Thoracic aorta (tissue), 2 donors: ENCODE measurements at regions not wholly inside any gene's neighbourhood (a gene's known extent, or its start where the extent isn't known, plus 50 kb on each side); places are given as distances from the start of the nearest gene placed in this dataset.

Source experiments
- ATAC-seq: fragments of 150-250 bp; one replicate; pipeline ENCODE4 v1.8.0; 2017; ENCODE audit warnings: low read depth; ENCODE audit not compliant: insufficient number of reproducible peaks, low FRiP score
- DNase-seq: peaks from one replicate; pipeline ENCODE4 v3.0.0-alpha.2; 2020; ENCODE audit warnings: low spot score
- H3K27ac ChIP-seq, 2 donors: fragments of 200-600 bp; sonication (generic); 1 replicate in 1 of 2; 2 replicates in 1 of 2; pipeline ENCODE4 v1.5.1; 2016; ENCODE audit warnings: mild to moderate bottlenecking in 2 of 2, moderate library complexity in 2 of 2
- H3K27me3 ChIP-seq: fragments of 200-600 bp; sonication (generic); replicated peaks from 2 replicates; pipeline ENCODE4 v1.6.0; 2016; ENCODE audit warnings: mild to moderate bottlenecking; ENCODE audit not compliant: insufficient read depth
- H3K36me3 ChIP-seq: fragments of 200-600 bp; sonication (generic); one replicate; pipeline ENCODE4 v1.5.1; 2016
- H3K4me1 ChIP-seq, 2 donors: fragments of 200-600 bp; sonication (generic); 1 replicate in 1 of 2; 2 replicates in 1 of 2; pipeline versions ENCODE4 v1.5.1 to v1.6.0; 2016; ENCODE audit warnings: low read depth in 2 of 2, mild to moderate bottlenecking in 1 of 2; ENCODE audit not compliant: control insufficient read depth in 1 of 2
- H3K4me3 ChIP-seq: fragments of 200-600 bp; sonication (generic); 2 replicates; pipeline ENCODE4 v1.5.1; 2016; ENCODE audit warnings: mild to moderate bottlenecking
- H3K9me3 ChIP-seq: fragments of 200-600 bp; sonication (generic); 2 replicates; pipeline ENCODE4 v1.5.1; 2016
- TF ChIP-seq, protein P1 (sequence below): fragments of 200-600 bp; sonication (generic); IDR thresholded peaks from one replicate; pipeline ENCODE4 v1.5.1; 2019; ENCODE audit warnings: antibody characterized with exemption

DNA sequence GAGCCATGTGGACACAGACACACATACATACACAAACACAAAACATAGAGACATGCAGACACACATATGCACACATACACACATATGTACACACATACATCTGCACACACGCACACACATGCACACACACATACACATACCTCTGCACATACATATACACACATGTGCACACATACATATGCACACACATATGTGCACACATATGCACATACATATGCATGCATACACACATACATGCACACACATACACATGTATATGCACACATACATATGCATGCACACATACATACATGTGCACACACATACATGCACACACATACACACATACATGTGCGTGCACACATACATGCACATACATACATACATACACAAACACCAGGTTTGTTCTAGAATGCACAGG is 236.3 kb upstream of the FOXK1 start:
- H3K9me3 ChIP-seq, result no peaks in the 10 kb centered on the region
- ATAC-seq (no peak), DNase-seq (no peak)
- H3K27ac ChIP-seq, result no peak overlapping the region
- no peaks in the 10 kb centered on the region for H3K36me3 ChIP-seq
- TF ChIP-seq, protein P1, sequence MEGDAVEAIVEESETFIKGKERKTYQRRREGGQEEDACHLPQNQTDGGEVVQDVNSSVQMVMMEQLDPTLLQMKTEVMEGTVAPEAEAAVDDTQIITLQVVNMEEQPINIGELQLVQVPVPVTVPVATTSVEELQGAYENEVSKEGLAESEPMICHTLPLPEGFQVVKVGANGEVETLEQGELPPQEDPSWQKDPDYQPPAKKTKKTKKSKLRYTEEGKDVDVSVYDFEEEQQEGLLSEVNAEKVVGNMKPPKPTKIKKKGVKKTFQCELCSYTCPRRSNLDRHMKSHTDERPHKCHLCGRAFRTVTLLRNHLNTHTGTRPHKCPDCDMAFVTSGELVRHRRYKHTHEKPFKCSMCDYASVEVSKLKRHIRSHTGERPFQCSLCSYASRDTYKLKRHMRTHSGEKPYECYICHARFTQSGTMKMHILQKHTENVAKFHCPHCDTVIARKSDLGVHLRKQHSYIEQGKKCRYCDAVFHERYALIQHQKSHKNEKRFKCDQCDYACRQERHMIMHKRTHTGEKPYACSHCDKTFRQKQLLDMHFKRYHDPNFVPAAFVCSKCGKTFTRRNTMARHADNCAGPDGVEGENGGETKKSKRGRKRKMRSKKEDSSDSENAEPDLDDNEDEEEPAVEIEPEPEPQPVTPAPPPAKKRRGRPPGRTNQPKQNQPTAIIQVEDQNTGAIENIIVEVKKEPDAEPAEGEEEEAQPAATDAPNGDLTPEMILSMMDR, result no peak
- H3K27me3 ChIP-seq, result no peaks in the 10 kb centered on the region
- no peak overlapping the region for H3K4me3 ChIP-seq
- no peaks in the 10 kb centered on the region for H3K4me1 ChIP-seq

DNA sequence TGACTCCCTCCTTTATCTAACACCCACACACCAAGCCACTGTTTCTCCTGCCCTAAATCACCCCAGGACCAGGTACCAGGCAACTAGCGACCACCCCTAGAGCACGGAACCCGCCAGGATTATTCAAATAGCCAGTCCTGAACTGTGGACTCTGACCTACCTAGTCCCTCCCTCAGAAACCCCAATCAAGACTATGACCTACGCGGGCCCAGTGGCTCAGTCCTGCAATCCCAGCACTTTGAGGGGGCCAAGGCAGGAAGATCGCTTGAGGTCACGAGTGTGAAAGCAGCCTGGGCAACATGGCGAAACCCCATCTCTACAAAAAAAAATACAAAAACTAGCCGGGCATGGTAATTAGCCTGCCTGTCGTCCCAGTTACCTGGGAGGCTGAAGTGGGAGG is 232.8 kb upstream of the FOXK1 start:
- H3K4me3 ChIP-seq, result no peak overlapping the region
- H3K27me3 ChIP-seq, result no peaks in the 10 kb centered on the region
- H3K9me3 ChIP-seq, result no peaks in the 10 kb centered on the region
- DNase-seq (no peak), ATAC-seq (no peak)
- no peak overlapping the region for H3K27ac ChIP-seq
- H3K36me3 ChIP-seq, result no peaks in the 10 kb centered on the region
- TF ChIP-seq, protein P1, result no peak
- H3K4me1 ChIP-seq, result no peaks in the 10 kb centered on the region

DNA sequence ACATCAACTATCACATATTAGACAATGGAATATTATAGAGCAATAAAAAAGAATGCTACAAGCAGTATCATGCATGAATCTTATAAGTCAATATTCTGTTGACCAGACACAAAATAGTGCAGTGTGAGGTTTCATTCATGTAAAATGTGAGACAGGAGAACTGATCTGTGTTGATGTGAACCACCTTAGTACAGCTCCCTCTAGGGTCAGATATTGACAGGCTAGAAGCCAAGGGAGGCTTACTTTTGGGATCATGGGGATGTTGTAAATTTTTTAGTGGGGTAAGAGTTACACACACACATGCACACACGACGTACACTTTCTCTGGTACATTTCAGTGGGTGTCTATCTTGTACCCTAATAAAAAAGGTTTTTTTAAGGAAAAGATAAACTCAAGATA is 231.6 kb upstream of the FOXK1 start:
- Histone ChIP-seq H3K36me3 (no peaks in the 10 kb centered on the region), H3K4me3 (no peak overlapping the region), H3K27ac (no peak overlapping the region), H3K9me3 (no peaks in the 10 kb centered on the region), H3K4me1 (no peaks in the 10 kb centered on the region), H3K27me3 (no peaks in the 10 kb centered on the region)
- ATAC-seq, result no peak
- TF ChIP-seq, protein P1, result no peak
- no peak for DNase-seq

DNA sequence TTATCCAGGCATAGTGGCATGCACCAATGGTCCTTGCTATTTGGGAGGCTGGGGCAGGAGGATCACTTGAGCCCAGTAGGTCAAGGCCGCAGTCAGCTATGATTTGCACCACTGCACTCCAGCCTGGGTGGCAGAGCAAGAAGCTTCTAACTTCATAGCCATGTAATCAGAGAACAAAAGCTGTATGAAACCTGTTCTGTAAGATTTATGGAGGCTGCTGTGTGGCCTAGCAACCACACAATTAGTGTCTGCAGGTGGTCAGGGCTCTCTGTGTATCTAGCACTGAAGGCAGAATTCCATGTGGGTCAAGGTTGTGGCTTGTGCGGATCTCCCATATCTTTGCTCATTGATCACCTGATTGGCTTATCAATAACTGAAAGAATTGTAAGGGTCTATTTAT is 221.5 kb upstream of the FOXK1 start:
- Histone ChIP-seq H3K27ac (no peak overlapping the region), H3K9me3 (no peaks in the 10 kb centered on the region), H3K4me3 (no peak overlapping the region), H3K36me3 (no peaks in the 10 kb centered on the region), H3K4me1 (peaks cover 5 to 10% of the 10 kb centered on the region in 2 donors), H3K27me3 (no peaks in the 10 kb centered on the region)
- no peak for DNase-seq
- TF ChIP-seq, protein P1, result no peak
- ATAC-seq, result no peak

DNA sequence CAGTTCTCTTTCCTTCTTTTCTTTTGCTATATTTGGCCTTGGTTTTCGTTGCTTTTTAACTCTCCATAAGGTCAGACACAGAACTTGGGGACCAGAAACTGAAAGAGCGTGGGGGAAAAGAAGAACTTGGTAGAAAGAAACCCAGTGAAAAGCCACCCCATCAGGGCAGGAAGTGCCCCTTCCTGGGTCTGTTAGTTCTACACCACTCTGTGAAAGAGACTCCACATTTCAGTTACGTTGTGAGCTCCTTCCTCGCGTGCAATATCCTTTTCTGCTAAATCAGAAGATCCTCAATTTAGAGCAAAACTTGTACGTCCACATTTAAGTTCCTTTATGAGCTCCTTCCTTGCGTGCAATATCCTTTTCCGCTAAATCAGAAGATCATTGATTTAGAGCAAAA is 220.6 kb upstream of the FOXK1 start:
- Histone ChIP-seq H3K36me3 (no peaks in the 10 kb centered on the region), H3K4me1 (peaks cover 5 to 10% of the 10 kb centered on the region in 2 donors), H3K9me3 (no peaks in the 10 kb centered on the region), H3K27me3 (no peaks in the 10 kb centered on the region), H3K4me3 (no peak overlapping the region), H3K27ac (no peak overlapping the region)
- TF ChIP-seq, protein P1, result no peak
- no peak for DNase-seq
- no peak for ATAC-seq
